ENCODE measurements at regions not wholly inside any gene's neighbourhood (a gene's known extent, or its start where the extent isn't known, plus 50 kb on each side); places are given as distances from the start of the nearest gene placed in this dataset.

- H3K79me2 ChIP-seq (ENCODE audit: control insufficient read depth, insufficient read depth, low read length) = no peaks in the 10 kb centered on the region
- H3K9me3 ChIP-seq (ENCODE audit: control extremely low read depth in 1 of 3, control insufficient read depth in 2 of 3, insufficient read depth in 1 of 3, low read length in 2 of 3) = no peaks in the 10 kb centered on the region
- ChIA-PET CTCF (no interaction called here), POLR2A (no interaction called here)
- H3K27ac ChIP-seq (ENCODE audit: low read length in 2 of 2) = no peak overlapping the region
- no peak overlapping the region for H3K4me3 ChIP-seq (ENCODE audit: control extremely low read depth in 1 of 5, extremely low read depth in 1 of 5, insufficient read depth in 1 of 5, low read depth in 2 of 5, low read length in 4 of 5)
- Mint-ChIP-seq H3K9me3 (ENCODE audit: insufficient read depth) (peaks cover 2% of the 10 kb centered on the region), H3K4me3 (no peak overlapping the region), H3K27me3 (no peaks in the 10 kb centered on the region), H3K27ac (no peak overlapping the region), H3K4me1 (no peaks in the 10 kb centered on the region)
- ATAC-seq (ENCODE audit: low read depth) (no peak), DNase-seq (no peak)
- H3K4me1 ChIP-seq (ENCODE audit: control insufficient read depth in 2 of 2, insufficient read depth in 2 of 2, low read length in 2 of 2) = no peaks in the 10 kb centered on the region
- no peaks in the 10 kb centered on the region for H3K36me3 ChIP-seq (replicated peaks in 1 of 2; ENCODE audit: control extremely low read depth in 1 of 2, control insufficient read depth in 1 of 2, extremely low read depth in 1 of 2, insufficient read depth in 2 of 2, low read length in 1 of 2)
- WGBS (ENCODE audit: insufficient coverage) = no CpG with 5 or more reads among the region's 1 CpG
- intact Hi-C loops (cut with micrococcal nuclease) = no loop called here
- H2AFZ ChIP-seq (ENCODE audit: insufficient read depth, low read depth, low read length, poor library complexity, severe bottlenecking) = no peak overlapping the region
- H4K20me1 ChIP-seq (ENCODE audit: control insufficient read depth, insufficient read depth, low read length, poor library complexity, severe bottlenecking) = no peaks in the 10 kb centered on the region
- H3K4me2 ChIP-seq (replicated peaks; ENCODE audit: low read depth, low read length, poor library complexity, severe bottlenecking) = no peak overlapping the region
- H3K9ac ChIP-seq (ENCODE audit: low read length) = no peak overlapping the region
- H3K27me3 ChIP-seq (replicated peaks in 1 of 4; ENCODE audit: control extremely low read depth in 1 of 4, control insufficient read depth in 3 of 4, insufficient read depth in 4 of 4, low read length in 3 of 4) = no peaks in the 10 kb centered on the region
- no peak for TF ChIP-seq EZH2 (IDR thresholded peaks at IDR 0.05; ENCODE audit: borderline replicate concordance, insufficient read depth, low read depth, low read length, poor library complexity, severe bottlenecking)
- no peak for TF ChIP-seq CTCF (IDR thresholded peaks at IDR 0.05)
Measured at GRCh38 chr18:30404422-30404821, 638.1 kb downstream of the DSC3 start.

- no peak overlapping the region for H3K4me3 ChIP-seq (ENCODE audit: control extremely low read depth in 1 of 5, extremely low read depth in 1 of 5, insufficient read depth in 1 of 5, low read depth in 2 of 5, low read length in 4 of 5)
- no peak overlapping the region for H3K27ac ChIP-seq (ENCODE audit: low read length in 2 of 2)
- no peaks in the 10 kb centered on the region for H3K27me3 ChIP-seq (replicated peaks in 1 of 4; ENCODE audit: control extremely low read depth in 1 of 4, control insufficient read depth in 3 of 4, insufficient read depth in 4 of 4, low read length in 3 of 4)
- H3K4me2 ChIP-seq (replicated peaks; ENCODE audit: low read depth, low read length, poor library complexity, severe bottlenecking) = no peak overlapping the region
- no peaks in the 10 kb centered on the region for H3K4me1 Mint-ChIP-seq
- no peak for ATAC-seq (ENCODE audit: low read depth)
- CTCF ChIA-PET = no interaction called here
- no peaks in the 10 kb centered on the region for H3K4me1 ChIP-seq (ENCODE audit: control insufficient read depth in 2 of 2, insufficient read depth in 2 of 2, low read length in 2 of 2)
- H3K9me3 Mint-ChIP-seq (ENCODE audit: insufficient read depth) = peaks cover 2% of the 10 kb centered on the region
- no peaks in the 10 kb centered on the region for H4K20me1 ChIP-seq (ENCODE audit: control insufficient read depth, insufficient read depth, low read length, poor library complexity, severe bottlenecking)
- no peak overlapping the region for H3K9ac ChIP-seq (ENCODE audit: low read length)
- H2AFZ ChIP-seq (ENCODE audit: insufficient read depth, low read depth, low read length, poor library complexity, severe bottlenecking) = no peak overlapping the region
- DNase-seq = no peak
- H3K27ac Mint-ChIP-seq = no peak overlapping the region
- no peak overlapping the region for H3K4me3 Mint-ChIP-seq
- no peak for TF ChIP-seq EZH2 (IDR thresholded peaks at IDR 0.05; ENCODE audit: borderline replicate concordance, insufficient read depth, low read depth, low read length, poor library complexity, severe bottlenecking)
- no peak for TF ChIP-seq CTCF (IDR thresholded peaks at IDR 0.05)
- H3K9me3 ChIP-seq (ENCODE audit: control extremely low read depth in 1 of 3, control insufficient read depth in 2 of 3, insufficient read depth in 1 of 3, low read length in 2 of 3) = no peaks in the 10 kb centered on the region
- no peaks in the 10 kb centered on the region for H3K36me3 ChIP-seq (replicated peaks in 1 of 2; ENCODE audit: control extremely low read depth in 1 of 2, control insufficient read depth in 1 of 2, extremely low read depth in 1 of 2, insufficient read depth in 2 of 2, low read length in 1 of 2)
- intact Hi-C loops (cut with micrococcal nuclease) = no loop called here
- no peaks in the 10 kb centered on the region for H3K79me2 ChIP-seq (ENCODE audit: control insufficient read depth, insufficient read depth, low read length)
- WGBS (ENCODE audit: insufficient coverage) = no CpG with 5 or more reads among the region's 3 CpGs
- no peaks in the 10 kb centered on the region for H3K27me3 Mint-ChIP-seq
- POLR2A ChIA-PET = no interaction called here
Measured at GRCh38 chr18:30403278-30403677, 639.3 kb downstream of the DSC3 start.

All from B cell (primary cell).